ENCODE measurements at regions not wholly inside any gene's neighbourhood (a gene's known extent, or its start where the extent isn't known, plus 50 kb on each side); places are given as distances from the start of the nearest gene placed in this dataset.
"Not testable (repeated sequence)": the region's sequence is repeated elsewhere in the genome, so short reads cannot be mapped to it uniquely, and the experiment has no call there.

- no peak for DNase-seq
Observed at GRCh38 chr7:26954951-26955350, 90.6 kb upstream of the SKAP2 start.

- no peak for DNase-seq
Observed at GRCh38 chr7:26951407-26951950, 87.1 kb upstream of the SKAP2 start.

DNA sequence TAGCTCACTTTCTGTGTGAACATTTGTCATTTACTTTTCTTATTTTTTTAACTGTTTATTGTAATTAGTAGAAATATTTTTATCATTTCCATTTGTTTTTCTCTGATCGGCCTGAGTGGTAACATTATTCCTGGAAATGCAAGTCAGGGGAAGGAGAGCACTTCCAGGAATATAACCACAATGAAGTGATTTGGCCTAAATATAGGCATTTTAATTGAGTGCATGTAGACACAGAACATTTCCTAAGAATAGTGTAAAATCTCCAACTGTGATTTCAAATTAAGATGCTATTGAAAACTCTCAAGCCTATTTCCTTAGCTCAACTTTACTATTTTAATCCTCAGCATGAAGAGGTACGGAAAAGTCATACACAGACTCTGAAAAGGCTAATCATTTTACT, 86.5 kb upstream of the SKAP2 start:
- no peak for DNase-seq

GRCh38 chr7:26949319-26949718, 84.9 kb upstream of the SKAP2 start:
- no peak for DNase-seq

GRCh38 chr7:26948617-26949118, 84.3 kb upstream of the SKAP2 start:
- no peak for DNase-seq

DNA sequence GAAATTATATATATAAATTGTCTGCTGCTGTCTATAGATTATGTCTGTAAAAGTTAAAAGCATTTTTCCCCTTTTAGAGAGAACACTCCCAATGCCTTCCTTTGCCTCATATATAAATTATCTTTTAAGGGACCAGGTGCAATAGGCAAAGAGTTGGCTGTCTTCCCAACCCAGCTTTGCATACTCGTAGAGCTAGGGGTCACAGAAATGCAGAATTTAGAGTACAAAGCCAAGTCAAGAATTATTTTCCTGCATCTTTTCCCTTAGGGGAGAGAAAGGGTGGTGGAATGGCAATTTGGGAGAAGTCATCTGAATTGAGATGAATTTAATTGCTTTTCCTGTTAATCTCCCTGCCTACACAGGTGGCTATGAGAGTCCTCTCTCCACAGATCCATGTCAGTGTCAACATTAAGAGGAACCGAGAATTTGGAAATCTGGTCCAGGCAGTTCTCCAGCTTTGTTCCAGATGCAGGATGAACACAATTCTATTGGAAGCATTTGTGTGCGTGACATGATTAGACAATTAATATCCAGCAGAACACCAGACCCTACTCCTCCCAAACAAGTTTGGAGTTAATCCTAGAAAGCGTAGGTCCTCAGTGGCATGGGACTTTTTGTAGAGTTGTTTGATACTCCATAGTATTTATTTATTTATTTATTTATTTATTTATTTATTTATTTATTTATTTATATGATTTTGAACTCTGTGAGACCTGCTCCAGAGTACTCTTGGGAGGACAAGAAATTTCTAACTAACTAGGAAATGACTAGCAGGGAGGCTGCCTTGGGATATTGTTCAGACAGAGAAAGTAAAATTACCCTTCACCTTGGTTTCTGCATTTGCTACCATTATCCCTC, 80.3 kb upstream of the SKAP2 start:
- DNase-seq = no peak

DNA sequence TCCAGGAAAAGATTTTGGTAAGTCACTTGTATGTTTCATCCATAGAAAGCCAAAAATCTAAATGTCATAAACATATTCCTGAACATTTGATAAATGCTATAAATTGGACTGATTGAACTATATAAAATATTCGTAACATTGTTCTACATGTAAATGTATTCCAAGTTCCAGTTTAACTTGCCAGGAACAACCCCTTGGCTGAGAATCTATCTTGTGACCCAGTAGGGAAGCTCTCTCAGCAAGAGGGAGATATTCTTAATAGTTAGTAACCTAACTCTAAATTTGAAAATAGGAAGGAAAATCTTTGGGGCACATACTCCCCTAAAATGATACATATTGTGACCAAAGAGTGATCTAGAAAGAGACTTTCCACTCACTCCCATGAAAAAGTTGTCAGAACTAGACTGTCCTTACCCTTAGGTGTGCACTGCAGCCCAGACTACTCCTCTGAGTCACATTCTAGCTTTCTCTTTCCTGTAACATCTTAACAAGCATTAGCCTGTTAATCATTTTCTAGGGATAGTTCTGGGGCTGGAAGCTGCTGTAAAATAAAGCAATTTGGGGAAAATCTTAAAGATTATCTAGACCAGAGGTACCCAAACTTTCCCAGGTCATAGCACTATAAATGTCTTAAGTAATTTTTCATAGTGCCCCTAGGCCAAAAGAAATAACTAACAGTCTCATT, 73.7 kb upstream of the SKAP2 start:
- no peak for DNase-seq

DNA sequence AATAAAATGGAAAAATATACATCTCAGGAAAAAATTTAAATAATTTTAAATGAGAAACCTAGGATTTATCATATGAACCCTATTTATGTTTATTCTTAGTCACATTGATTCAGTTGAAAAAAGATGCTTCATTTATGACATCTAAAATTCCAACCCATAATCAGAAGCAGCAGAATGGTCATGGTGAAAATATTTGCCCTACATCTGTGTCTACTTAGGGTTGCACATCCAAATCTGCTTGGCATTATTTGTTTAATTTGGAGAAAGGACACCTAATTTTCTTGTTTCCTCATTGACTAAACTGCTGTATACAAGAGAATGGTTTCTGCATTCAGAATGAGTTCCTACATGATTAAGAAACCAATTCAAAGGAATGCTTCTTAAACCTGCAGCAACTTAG, 72.9 kb upstream of the SKAP2 start:
- DNase-seq = peak; percentile 46

GRCh38 chr7:26932616-26933015, 68.2 kb upstream of the SKAP2 start:
- not testable (repeated sequence) for DNase-seq

DNA sequence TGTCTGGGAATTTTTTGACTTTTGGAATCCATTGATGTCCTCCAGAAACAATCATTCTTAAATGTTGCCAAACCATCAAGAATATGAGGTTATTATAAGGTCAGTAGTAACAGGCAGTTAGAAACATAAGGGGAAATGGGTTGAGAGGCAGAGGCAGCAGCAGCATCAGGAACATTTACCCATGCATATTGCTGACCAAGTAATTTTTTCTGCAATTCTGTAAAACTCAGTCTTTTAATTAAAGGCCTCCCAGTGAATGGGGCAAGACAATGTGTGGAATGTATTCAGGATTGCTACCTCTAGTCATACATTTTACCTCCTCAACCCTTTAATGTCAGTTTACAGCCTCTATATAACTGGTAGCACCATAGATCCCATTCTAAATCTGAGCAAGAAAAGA, 66.5 kb upstream of the SKAP2 start:
- no peak for DNase-seq

DNA sequence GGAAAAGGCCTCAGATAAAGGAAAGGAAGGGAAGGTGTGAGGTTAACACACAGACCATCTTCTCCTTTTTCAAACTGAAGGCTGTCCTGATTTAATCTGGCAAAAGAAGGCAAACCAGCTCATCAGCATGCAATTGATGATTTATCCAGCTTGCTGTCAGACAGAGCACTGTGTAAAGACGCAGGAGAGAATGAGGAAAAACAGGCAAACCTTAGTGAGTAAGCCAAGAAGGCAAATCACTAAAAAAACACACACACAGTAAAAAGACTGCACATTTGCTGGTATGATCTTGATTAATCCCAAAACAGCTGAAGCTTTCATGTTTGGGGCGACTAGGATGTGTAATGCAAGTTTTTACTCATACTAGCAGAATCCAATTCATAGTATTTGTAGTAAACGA, 65.8 kb upstream of the SKAP2 start:
- no peak for DNase-seq

DNA sequence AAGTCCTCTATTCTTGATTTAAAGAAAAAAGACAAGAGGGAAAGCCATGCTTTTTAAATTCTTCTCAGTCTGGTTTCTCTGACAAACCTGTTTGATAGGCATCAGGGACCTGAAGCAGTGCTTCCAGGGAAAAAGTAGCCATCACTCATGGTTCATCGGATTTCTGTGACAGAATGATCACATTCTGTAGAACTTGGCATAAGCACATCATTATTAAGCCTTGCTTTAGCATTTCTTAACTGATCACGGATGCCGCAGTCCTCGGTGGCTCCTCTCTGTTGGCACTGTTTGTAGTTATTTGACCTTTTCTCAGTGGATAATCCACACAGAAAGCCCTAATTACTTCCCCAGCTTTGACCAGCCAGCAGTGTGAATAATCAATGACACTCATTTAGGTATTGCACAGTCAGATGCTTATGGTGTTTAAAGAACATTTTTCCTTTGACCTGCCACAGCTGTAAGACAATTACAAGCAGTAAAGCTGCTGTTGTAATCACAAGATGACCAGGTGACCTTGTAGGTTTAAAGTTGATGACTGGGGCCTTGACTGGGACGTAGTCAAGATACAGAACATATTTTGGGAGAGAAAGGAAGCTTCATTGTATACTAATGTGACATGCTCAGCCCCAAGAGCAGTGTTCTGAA, 64.4 kb upstream of the SKAP2 start:
- no peak for DNase-seq

DNA sequence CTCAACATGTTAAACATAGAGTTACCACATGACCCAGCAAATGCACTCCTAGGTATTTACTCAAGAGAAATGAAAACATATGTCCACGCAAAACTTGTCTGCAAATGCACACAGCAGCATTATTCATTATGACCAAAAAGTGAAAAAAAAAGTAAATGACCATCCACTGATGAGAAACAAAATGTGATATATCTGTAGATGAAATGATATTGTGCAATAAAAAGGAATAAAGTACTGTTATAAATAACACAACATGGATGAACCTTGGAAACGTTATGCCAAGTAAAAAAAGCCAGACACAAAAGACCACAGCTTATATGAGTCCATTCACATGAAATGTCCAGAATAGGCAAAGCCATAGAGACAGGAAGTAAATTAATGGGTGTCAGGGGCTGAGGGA, 61.4 kb upstream of the SKAP2 start:
- DNase-seq = no peak

DNA sequence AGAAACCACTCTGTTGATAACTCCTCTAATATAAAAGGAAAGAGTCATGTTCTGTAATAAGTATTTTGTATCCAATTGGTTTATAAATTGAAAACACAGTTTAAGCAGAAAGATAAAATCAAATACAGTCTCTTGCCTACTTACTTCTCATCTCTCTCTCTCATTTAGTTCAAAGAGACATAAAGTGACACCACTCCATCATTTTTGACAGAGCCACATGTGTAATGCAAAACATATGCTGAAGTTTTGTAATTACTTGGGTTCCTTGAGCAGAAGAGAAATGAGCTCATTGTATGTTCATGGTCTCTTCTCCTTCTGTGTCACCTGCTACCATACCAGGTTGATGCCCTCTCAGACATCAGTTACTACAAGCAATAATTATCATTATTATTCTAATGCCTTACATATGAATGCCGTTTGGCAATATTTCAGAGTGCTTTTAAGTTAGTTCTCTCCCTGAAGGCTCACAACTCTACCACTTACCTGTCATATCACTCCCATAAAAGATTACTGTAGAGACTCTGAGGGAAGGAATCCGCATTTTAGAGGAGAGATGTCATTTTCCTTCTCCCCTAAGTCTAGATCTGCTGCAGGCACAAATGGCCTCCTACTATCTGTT, 59.9 kb upstream of the SKAP2 start:
- no peak for DNase-seq

DNA sequence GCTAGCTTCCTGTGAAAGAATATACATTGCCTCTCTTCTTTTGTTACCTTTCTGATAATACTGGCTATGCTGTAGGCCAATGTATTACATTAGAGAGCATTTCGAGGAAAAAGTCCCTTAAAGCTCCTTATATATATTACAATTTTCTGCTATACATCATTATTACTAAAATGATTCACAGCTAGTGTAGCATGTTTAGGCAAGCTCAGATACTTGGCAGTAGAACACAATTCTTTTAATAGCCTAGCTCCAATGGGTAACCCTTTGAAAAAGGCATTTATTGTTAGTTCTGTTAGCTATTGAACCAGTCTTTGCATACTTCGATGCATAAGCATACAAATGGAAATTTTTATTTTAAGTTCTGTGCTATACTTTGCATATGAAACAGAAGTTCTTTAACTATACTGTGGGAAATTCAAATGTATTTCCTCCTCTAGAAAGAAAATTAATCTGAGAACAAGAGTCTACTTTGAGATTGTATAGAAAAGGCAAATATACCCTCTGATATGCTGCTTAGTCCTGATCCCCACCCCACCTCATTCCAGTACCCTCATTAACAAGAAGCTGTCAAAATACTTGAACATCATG, 55.6 kb upstream of the SKAP2 start:
- no peak for DNase-seq

DNA sequence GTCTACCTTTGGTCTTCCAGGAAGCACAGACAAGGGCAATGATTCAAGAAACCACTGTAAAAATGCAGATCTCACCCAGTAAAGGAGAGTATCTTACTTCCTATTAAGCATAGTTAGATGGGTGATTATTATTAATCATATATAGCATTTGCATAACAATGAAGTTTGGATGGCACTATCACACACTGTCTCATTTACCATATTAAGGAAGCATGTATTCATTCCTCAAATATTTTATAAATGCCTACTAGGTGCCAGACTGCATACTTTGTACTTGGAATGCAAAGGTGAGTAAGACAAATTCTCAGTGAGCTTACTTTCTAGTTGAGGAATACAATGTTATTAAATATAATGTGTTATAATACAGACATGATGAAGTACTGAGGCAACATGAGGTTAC, 53.9 kb upstream of the SKAP2 start:
- DNase-seq = peak; percentile 10

- DNase-seq = no peak
Observed at GRCh38 chr7:26916779-26917320, 52.5 kb upstream of the SKAP2 start.

- no peak for DNase-seq
Observed at GRCh38 chr7:26916336-26916735, 51.9 kb upstream of the SKAP2 start.
